ENCODE measurements at regions not wholly inside any gene's neighbourhood (a gene's known extent, or its start where the extent isn't known, plus 50 kb on each side); places are given as distances from the start of the nearest gene placed in this dataset.
A peak's percentile ranks its signal among the peaks of the same experiment; 100 is the strongest.

GRCh38 chr12:66035288-66035966, 95.1 kb downstream of the LLPH start:
- H3K4me2 ChIP-seq (ENCODE audit: low read length) = no peak overlapping the region
- no peak overlapping the region for H3K27ac ChIP-seq (ENCODE audit: low read length)
- TF ChIP-seq, protein P1, sequence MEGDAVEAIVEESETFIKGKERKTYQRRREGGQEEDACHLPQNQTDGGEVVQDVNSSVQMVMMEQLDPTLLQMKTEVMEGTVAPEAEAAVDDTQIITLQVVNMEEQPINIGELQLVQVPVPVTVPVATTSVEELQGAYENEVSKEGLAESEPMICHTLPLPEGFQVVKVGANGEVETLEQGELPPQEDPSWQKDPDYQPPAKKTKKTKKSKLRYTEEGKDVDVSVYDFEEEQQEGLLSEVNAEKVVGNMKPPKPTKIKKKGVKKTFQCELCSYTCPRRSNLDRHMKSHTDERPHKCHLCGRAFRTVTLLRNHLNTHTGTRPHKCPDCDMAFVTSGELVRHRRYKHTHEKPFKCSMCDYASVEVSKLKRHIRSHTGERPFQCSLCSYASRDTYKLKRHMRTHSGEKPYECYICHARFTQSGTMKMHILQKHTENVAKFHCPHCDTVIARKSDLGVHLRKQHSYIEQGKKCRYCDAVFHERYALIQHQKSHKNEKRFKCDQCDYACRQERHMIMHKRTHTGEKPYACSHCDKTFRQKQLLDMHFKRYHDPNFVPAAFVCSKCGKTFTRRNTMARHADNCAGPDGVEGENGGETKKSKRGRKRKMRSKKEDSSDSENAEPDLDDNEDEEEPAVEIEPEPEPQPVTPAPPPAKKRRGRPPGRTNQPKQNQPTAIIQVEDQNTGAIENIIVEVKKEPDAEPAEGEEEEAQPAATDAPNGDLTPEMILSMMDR (IDR thresholded peaks at IDR 0.05; ENCODE audit: low read depth, low read length) = peak; percentile 57
- TF ChIP-seq EZH2phosphoT487 (IDR thresholded peaks at IDR 0.05; ENCODE audit: low read depth) = no peak

GRCh38 chr12:66033151-66033550, 97.4 kb downstream of the LLPH start:
- H3K4me2 ChIP-seq (ENCODE audit: low read length) = peak overlapping the region; percentile 51; the same call in 1 of the 2 replicates
- no peaks in the 10 kb centered on the region for H3K79me2 ChIP-seq (ENCODE audit: low read length)
- no peak for TF ChIP-seq EZH2phosphoT487 (IDR thresholded peaks at IDR 0.05; ENCODE audit: low read depth)
- TF ChIP-seq, protein P1 (IDR thresholded peaks at IDR 0.05; ENCODE audit: low read depth, low read length) = no peak
- no peak overlapping the region for H2AFZ ChIP-seq (ENCODE audit: low read depth, low read length)
- no peaks in the 10 kb centered on the region for H3K27me3 ChIP-seq (ENCODE audit: low read depth, low read length)
- no peaks in the 10 kb centered on the region for H4K20me1 ChIP-seq (ENCODE audit: insufficient read depth, low read length)
- H3K4me3 ChIP-seq (ENCODE audit: low read length) = no peak overlapping the region
- H3K4me1 ChIP-seq (ENCODE audit: low read length) = peaks cover 27% of the 10 kb centered on the region
- H3K9ac ChIP-seq (ENCODE audit: low read length) = no peak overlapping the region
- no peak overlapping the region for H3K27ac ChIP-seq (ENCODE audit: low read length)
- no peaks in the 10 kb centered on the region for H3K9me3 ChIP-seq (ENCODE audit: insufficient read depth, low read length)
- no peaks in the 10 kb centered on the region for H3K36me3 ChIP-seq (replicated peaks; ENCODE audit: low read depth, low read length)

More at GRCh38 chr12:66035288-66035966, 95.1 kb downstream of the LLPH start:
- peaks cover 39% of the 10 kb centered on the region for H3K4me1 ChIP-seq (ENCODE audit: low read length)
- no peak overlapping the region for H2AFZ ChIP-seq (ENCODE audit: low read depth, low read length)
- no peaks in the 10 kb centered on the region for H3K9me3 ChIP-seq (ENCODE audit: insufficient read depth, low read length)
- no peaks in the 10 kb centered on the region for H3K79me2 ChIP-seq (ENCODE audit: low read length)
- H4K20me1 ChIP-seq (ENCODE audit: insufficient read depth, low read length) = no peaks in the 10 kb centered on the region
- no peaks in the 10 kb centered on the region for H3K27me3 ChIP-seq (ENCODE audit: low read depth, low read length)
- no peaks in the 10 kb centered on the region for H3K36me3 ChIP-seq (replicated peaks; ENCODE audit: low read depth, low read length)
- no peak overlapping the region for H3K9ac ChIP-seq (ENCODE audit: low read length)
- H3K4me3 ChIP-seq (ENCODE audit: low read length) = no peak overlapping the region

- H3K27ac ChIP-seq (ENCODE audit: low read length) = no peak overlapping the region
- no peak overlapping the region; the same call in 1 of the 2 replicates for H3K4me3 ChIP-seq (ENCODE audit: low read length)
- H3K36me3 ChIP-seq (replicated peaks; ENCODE audit: low read depth, low read length) = no peaks in the 10 kb centered on the region
- peaks cover 27% of the 10 kb centered on the region for H3K4me1 ChIP-seq (ENCODE audit: low read length)
- no peaks in the 10 kb centered on the region for H3K27me3 ChIP-seq (ENCODE audit: low read depth, low read length)
- H2AFZ ChIP-seq (ENCODE audit: low read depth, low read length) = no peak overlapping the region
- H3K79me2 ChIP-seq (ENCODE audit: low read length) = no peaks in the 10 kb centered on the region
- H3K4me2 ChIP-seq (ENCODE audit: low read length) = peak overlapping the region; percentile 51
- TF ChIP-seq, protein P1 (IDR thresholded peaks at IDR 0.05; ENCODE audit: low read depth, low read length) = no peak
- no peak for TF ChIP-seq EZH2phosphoT487 (IDR thresholded peaks at IDR 0.05; ENCODE audit: low read depth)
- H3K9me3 ChIP-seq (ENCODE audit: insufficient read depth, low read length) = no peaks in the 10 kb centered on the region
- H4K20me1 ChIP-seq (ENCODE audit: insufficient read depth, low read length) = no peaks in the 10 kb centered on the region
- no peak overlapping the region for H3K9ac ChIP-seq (ENCODE audit: low read length)
Measured at GRCh38 chr12:66032739-66033138, 97.8 kb downstream of the LLPH start.

DNA sequence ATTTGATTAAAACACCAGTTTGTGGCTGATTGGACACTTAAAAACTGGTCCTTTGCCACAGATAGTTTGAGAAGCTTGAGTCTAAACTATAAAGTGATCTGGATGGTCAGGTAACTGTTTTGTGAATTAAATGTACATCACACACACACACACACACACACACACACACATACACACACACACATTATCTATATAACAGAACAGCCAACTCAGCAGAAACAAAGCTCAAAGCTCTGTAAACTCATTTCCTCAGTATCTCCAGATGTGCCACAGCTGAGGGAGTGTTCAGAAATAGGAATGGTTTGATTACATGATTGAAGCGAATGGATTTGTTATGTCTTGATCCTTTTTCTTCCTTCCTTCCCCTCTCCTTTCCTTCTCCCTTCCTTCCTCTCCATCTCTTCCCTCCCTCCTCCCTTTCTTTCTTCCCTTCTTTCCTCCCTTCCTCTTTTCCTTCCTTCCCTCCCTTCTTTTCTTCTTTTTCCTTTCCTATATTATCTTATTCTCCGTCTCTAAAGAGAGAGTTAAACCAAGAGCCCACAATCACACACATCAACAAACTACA, 100.3 kb downstream of the LLPH start:
- Histone ChIP-seq H2AFZ (ENCODE audit: low read depth, low read length) (no peak overlapping the region), H3K4me2 (ENCODE audit: low read length) (no peak overlapping the region), H3K27ac (ENCODE audit: low read length) (no peak overlapping the region), H3K79me2 (ENCODE audit: low read length) (no peaks in the 10 kb centered on the region), H3K4me1 (ENCODE audit: low read length) (peaks cover 32% of the 10 kb centered on the region), H3K27me3 (ENCODE audit: low read depth, low read length) (no peaks in the 10 kb centered on the region), H4K20me1 (ENCODE audit: insufficient read depth, low read length) (no peaks in the 10 kb centered on the region), H3K4me3 (ENCODE audit: low read length) (no peak overlapping the region), H3K9me3 (ENCODE audit: insufficient read depth, low read length) (no peaks in the 10 kb centered on the region), H3K9ac (ENCODE audit: low read length) (no peak overlapping the region), H3K36me3 (replicated peaks; ENCODE audit: low read depth, low read length) (no peaks in the 10 kb centered on the region)
- TF ChIP-seq, protein P1 (IDR thresholded peaks at IDR 0.05; ENCODE audit: low read depth, low read length) = no peak
